Gastroesophageal sphincter (tissue), 2 donors: ENCODE measurements at regions not wholly inside any gene's neighbourhood (a gene's known extent, or its start where the extent isn't known, plus 50 kb on each side); places are given as distances from the start of the nearest gene placed in this dataset.

Experiments used
- EP300 ChIP-seq: sonication (generic); formaldehyde crosslinking; IDR thresholded peaks from one replicate; pipeline ENCODE4 v1.6.1; 2017; ENCODE audit warnings: antibody characterized with exemption, mild to moderate bottlenecking
- POLR2AphosphoS5 ChIP-seq: sonication (generic); formaldehyde crosslinking; IDR thresholded peaks from one replicate; pipeline ENCODE4 v1.6.1; 2017; ENCODE audit warnings: antibody characterized with exemption

- no peak for TF ChIP-seq POLR2AphosphoS5
- no peak for TF ChIP-seq EP300
These were observed 186.9 kb downstream of the PSMG1 start for GRCh38 chr21:38996355-38996754.
